ENCODE measurements at regions not wholly inside any gene's neighbourhood (a gene's known extent, or its start where the extent isn't known, plus 50 kb on each side); places are given as distances from the start of the nearest gene placed in this dataset.

GRCh38 chr4:100082852-100083251 lies 107.4 kb downstream of the DDIT4L start:
- no peak for TF ChIP-seq CTCF (IDR thresholded peaks at IDR 0.05; ENCODE audit: low read length)
- no peak for TF ChIP-seq EZH2 (IDR thresholded peaks at IDR 0.05; ENCODE audit: borderline replicate concordance, low read length)
